A549 (cell line): ENCODE measurements at regions not wholly inside any gene's neighbourhood (a gene's known extent, or its start where the extent isn't known, plus 50 kb on each side); places are given as distances from the start of the nearest gene placed in this dataset.

ENCODE experiments used
- ATAC-seq, 2 experiments: fragments of 200-7000 bp in 1 of 2; fragments of >200 bp in 1 of 2; cut with Nextera tagmentation in 1 of 2; cut with Tn5 transposase in 1 of 2; 3 replicates each; pipeline versions ENCODE4 v1.8.0 to v1.9.1; 2018 to 2020; ENCODE audit warnings: mild to moderate bottlenecking in 1 of 2, moderate library complexity in 1 of 2
- CTCF ChIA-PET: fragments of 300-600 bp; sonication (Branson Sonifier 250); formaldehyde crosslinking; extraction: SDS; loops from one replicate; lab custom pipeline; 2021; ENCODE audit warnings: antibody characterized with exemption, inconsistent platforms; lab: Yijun Ruan, JAX
- POLR2A ChIA-PET: fragments of 350-600 bp; formaldehyde crosslinking; extraction: SDS; loops from one replicate; lab custom pipeline; 2021; ENCODE audit warnings: antibody characterized with exemption, inconsistent platforms; lab: Yijun Ruan, JAX
- DNase-seq, 2 experiments: peaks; one replicate each; pipeline versions ENCODE4 v3.0.0 to v3.0.0-alpha.2; 2011 to 2016; ENCODE audit warnings: low read depth in 1 of 2, low spot score in 1 of 2
- FAIRE-seq: peaks from 2 replicates; lab custom pipeline; 2011; peaks lifted over from hg19 to GRCh38; lab: Jason Lieb, UNC
- H3K27ac ChIP-seq, 2 experiments: fragments of >200 bp; sonication (Bioruptor Twin); formaldehyde crosslinking; 3 replicates each; pipeline ENCODE4 v1.5.1; 2016 to 2017
- H3K4me1 ChIP-seq: fragments of >200 bp; sonication (Bioruptor Twin); formaldehyde crosslinking; 3 replicates; pipeline ENCODE4 v1.6.1; 2016
- H3K4me2 ChIP-seq: fragments of >200 bp; sonication (Bioruptor Twin); formaldehyde crosslinking; 3 replicates; pipeline ENCODE4 v1.6.1; 2016
- H3K4me3 ChIP-seq: fragments of >200 bp; sonication (Bioruptor Twin); formaldehyde crosslinking; 3 replicates; pipeline ENCODE4 v1.5.1; 2016
- H3K9me3 ChIP-seq: fragments of >200 bp; sonication (Bioruptor Twin); formaldehyde crosslinking; 3 replicates; pipeline ENCODE4 v1.6.1; 2016
- BHLHE40 ChIP-seq: IDR thresholded peaks from 2 replicates; pipeline ENCODE4 v1.6.1; 2012; ENCODE audit warnings: low read depth, low read length, inconsistent platforms
- CBX8 ChIP-seq: fragments of 200-600 bp; sonication (generic); IDR thresholded peaks from 2 replicates; pipeline ENCODE4 v1.6.1; 2016
- CEBPB ChIP-seq, 2 experiments: fragments of >200 bp in 1 of 2; sonication (Bioruptor Twin) in 1 of 2; formaldehyde crosslinking in 1 of 2; IDR thresholded peaks; 2 replicates each; pipeline ENCODE4 v1.6.1; 2012 to 2016
- EHF ChIP-seq: fragments of 250-450 bp; sonication (Bioruptor Pico); IDR thresholded peaks from 2 replicates; pipeline ENCODE4 v1.5.0; 2020; ENCODE audit warnings: mild to moderate bottlenecking
- EP300 ChIP-seq, 2 experiments: fragments of >200 bp; sonication (Bioruptor Twin); formaldehyde crosslinking; IDR thresholded peaks; 2 replicates in 1 of 2; 3 replicates in 1 of 2; pipeline ENCODE4 v1.6.1; 2016 to 2017
- ESRRA ChIP-seq: fragments of 150-350 bp; IDR thresholded peaks from 2 replicates; pipeline ENCODE4 v1.6.1; 2014; ENCODE audit warnings: mild to moderate bottlenecking, low read length, borderline replicate concordance
- FOSL2 ChIP-seq, 2 experiments: fragments of 450-650 bp in 1 of 2; fragments of >200 bp in 1 of 2; sonication (Bioruptor Twin) in 1 of 2; formaldehyde crosslinking; IDR thresholded peaks; 2 replicates each; pipeline versions ENCODE4 v1.5.0 to v1.6.1; 2016 to 2020; ENCODE audit warnings: mild to moderate bottlenecking in 1 of 2, moderate library complexity in 1 of 2
- GATA3 ChIP-seq: IDR thresholded peaks from 2 replicates; pipeline ENCODE4 v1.6.1; 2012; ENCODE audit warnings: borderline replicate concordance
- HDAC2 ChIP-seq: fragments of 200-600 bp; sonication (generic); IDR thresholded peaks from 2 replicates; pipeline ENCODE4 v1.6.1; 2016
- HEYL ChIP-seq: fragments of 250-450 bp; sonication (Bioruptor Pico); IDR thresholded peaks from 2 replicates; pipeline ENCODE4 v1.8.0; 2021; ENCODE audit warnings: mild to moderate bottlenecking, moderate library complexity
- HOXA7 ChIP-seq: fragments of 250-450 bp; sonication (Bioruptor Pico); IDR thresholded peaks from 2 replicates; pipeline ENCODE4 v1.5.0; 2020; ENCODE audit warnings: mild to moderate bottlenecking, moderate library complexity
- HOXB5 ChIP-seq: fragments of 250-450 bp; sonication (Bioruptor Pico); IDR thresholded peaks from 2 replicates; pipeline ENCODE4 v1.5.0; 2020; ENCODE audit warnings: mild to moderate bottlenecking, moderate library complexity
- JUN ChIP-seq, 2 experiments: fragments of >200 bp; sonication (Bioruptor Twin); formaldehyde crosslinking; IDR thresholded peaks; 2 replicates in 1 of 2; 3 replicates in 1 of 2; pipeline ENCODE4 v1.6.1; 2016 to 2017
- JUNB ChIP-seq: fragments of >200 bp; sonication (Bioruptor Twin); formaldehyde crosslinking; IDR thresholded peaks from 2 replicates; pipeline ENCODE4 v1.6.1; 2016
- KDM1A ChIP-seq: fragments of 200-600 bp; sonication (generic); IDR thresholded peaks from 2 replicates; pipeline ENCODE4 v1.6.1; 2016; ENCODE audit warnings: low read depth, mild to moderate bottlenecking
- KDM5A ChIP-seq: fragments of 200-600 bp; sonication (generic); IDR thresholded peaks from 2 replicates; pipeline ENCODE4 v1.6.1; 2016; ENCODE audit warnings: antibody characterized with exemption, mild to moderate bottlenecking
- MAFK ChIP-seq: fragments of 450-650 bp; IDR thresholded peaks from 2 replicates; pipeline ENCODE4 v1.6.1; 2014; ENCODE audit not compliant: partially characterized antibody
- MYC ChIP-seq: IDR thresholded peaks from 2 replicates; pipeline ENCODE4 v1.6.1; 2012; ENCODE audit warnings: mild to moderate bottlenecking, inconsistent platforms, low read length, improper control_type of control experiment, borderline replicate concordance
- NFE2L2 ChIP-seq: fragments of 150-350 bp; conservative IDR thresholded peaks from 2 replicates; pipeline ENCODE4 v1.6.1; 2014; ENCODE audit warnings: low read length
- POLR2A ChIP-seq: IDR thresholded peaks from 2 replicates; pipeline ENCODE4 v1.6.1; 2012; ENCODE audit warnings: mild to moderate bottlenecking, low read length
- POLR2AphosphoS2 ChIP-seq: conservative IDR thresholded peaks from 2 replicates; pipeline ENCODE4 v1.6.1; 2012; ENCODE audit warnings: low read length, improper control_type of control experiment, inconsistent platforms
- RAD21 ChIP-seq, 2 experiments: fragments of >200 bp in 1 of 2; sonication (Bioruptor Twin) in 1 of 2; formaldehyde crosslinking in 1 of 2; IDR thresholded peaks in 1 of 2; conservative IDR thresholded peaks in 1 of 2; 2 replicates in 1 of 2; 3 replicates in 1 of 2; pipeline ENCODE4 v1.6.1; 2012 to 2018; ENCODE audit warnings: inconsistent platforms in 1 of 2
- RARB ChIP-seq: fragments of 250-450 bp; sonication (Bioruptor Pico); IDR thresholded peaks from 2 replicates; pipeline ENCODE4 v1.8.0; 2021; ENCODE audit warnings: mild to moderate bottlenecking, moderate library complexity
- RCOR1 ChIP-seq: fragments of 150-350 bp; IDR thresholded peaks from 2 replicates; pipeline ENCODE4 v1.6.1; 2014; ENCODE audit warnings: antibody characterized with exemption, low read length, low read depth
- RNF2 ChIP-seq: fragments of 200-600 bp; sonication (generic); IDR thresholded peaks from 2 replicates; pipeline ENCODE4 v1.6.1; 2016; ENCODE audit warnings: low read depth, mild to moderate bottlenecking, antibody characterized with exemption, moderate library complexity, borderline replicate concordance
- SMC3 ChIP-seq: fragments of >200 bp; sonication (Bioruptor Twin); formaldehyde crosslinking; IDR thresholded peaks from 3 replicates; pipeline ENCODE4 v1.6.1; 2018; ENCODE audit warnings: inconsistent platforms
- TP53 ChIP-seq: fragments of 250-450 bp; sonication (Bioruptor Pico); IDR thresholded peaks from 2 replicates; pipeline ENCODE4 v1.5.0; 2021; ENCODE audit warnings: mild to moderate bottlenecking, moderate library complexity
- ZC3H11A ChIP-seq: fragments of 450-650 bp; IDR thresholded peaks from 2 replicates; pipeline ENCODE4 v1.6.1; 2014; ENCODE audit warnings: antibody characterized with exemption, mild to moderate bottlenecking
- ZFP36 ChIP-seq: fragments of 450-650 bp; IDR thresholded peaks from 2 replicates; pipeline ENCODE4 v1.6.1; 2014; ENCODE audit warnings: borderline replicate concordance; ENCODE audit not compliant: partially characterized antibody
- ZNF302 ChIP-seq: fragments of 250-450 bp; sonication (Bioruptor Pico); IDR thresholded peaks from 2 replicates; pipeline ENCODE4 v1.9.0; 2021; ENCODE audit warnings: inconsistent platforms, mild to moderate bottlenecking, moderate library complexity
- ZSCAN20 ChIP-seq: fragments of 250-450 bp; sonication (Bioruptor Pico); IDR thresholded peaks from 2 replicates; pipeline ENCODE4 v1.8.0; 2022; ENCODE audit warnings: mild to moderate bottlenecking, moderate library complexity
- WGBS: methylation state at CpG from one replicate; pipeline ENCODE4 v1.1.6; 2017; ENCODE audit errors: missing lambda C conversion rate; 5-methylcytosine and 5-hydroxymethylcytosine counted together
- TF ChIP-seq, protein P1 (sequence below): fragments of >200 bp; sonication (Bioruptor Twin); formaldehyde crosslinking; IDR thresholded peaks from 3 replicates; pipeline ENCODE4 v1.5.1; 2016
- TF ChIP-seq, protein P2 (sequence below): fragments of 150-350 bp; IDR thresholded peaks from 2 replicates; pipeline ENCODE4 v1.6.1; 2014; ENCODE audit warnings: low read depth, mild to moderate bottlenecking, low read length
- TF ChIP-seq, protein P3 (sequence below): IDR thresholded peaks from 2 replicates; pipeline ENCODE4 v1.6.1; 2012
- TF ChIP-seq, protein P4 (sequence below): IDR thresholded peaks from 2 replicates; pipeline ENCODE4 v1.6.1; 2012; ENCODE audit warnings: low read depth, borderline replicate concordance
- TF ChIP-seq, protein P5 (sequence below): fragments of 450-650 bp; IDR thresholded peaks from 2 replicates; pipeline ENCODE4 v1.6.1; 2014; ENCODE audit warnings: antibody characterized with exemption
- TF ChIP-seq, protein P6 (sequence below): fragments of 250-450 bp; sonication (Bioruptor Pico); IDR thresholded peaks from 2 replicates; pipeline ENCODE4 v1.5.0; 2020; ENCODE audit warnings: low read depth, mild to moderate bottlenecking, moderate library complexity

DNA sequence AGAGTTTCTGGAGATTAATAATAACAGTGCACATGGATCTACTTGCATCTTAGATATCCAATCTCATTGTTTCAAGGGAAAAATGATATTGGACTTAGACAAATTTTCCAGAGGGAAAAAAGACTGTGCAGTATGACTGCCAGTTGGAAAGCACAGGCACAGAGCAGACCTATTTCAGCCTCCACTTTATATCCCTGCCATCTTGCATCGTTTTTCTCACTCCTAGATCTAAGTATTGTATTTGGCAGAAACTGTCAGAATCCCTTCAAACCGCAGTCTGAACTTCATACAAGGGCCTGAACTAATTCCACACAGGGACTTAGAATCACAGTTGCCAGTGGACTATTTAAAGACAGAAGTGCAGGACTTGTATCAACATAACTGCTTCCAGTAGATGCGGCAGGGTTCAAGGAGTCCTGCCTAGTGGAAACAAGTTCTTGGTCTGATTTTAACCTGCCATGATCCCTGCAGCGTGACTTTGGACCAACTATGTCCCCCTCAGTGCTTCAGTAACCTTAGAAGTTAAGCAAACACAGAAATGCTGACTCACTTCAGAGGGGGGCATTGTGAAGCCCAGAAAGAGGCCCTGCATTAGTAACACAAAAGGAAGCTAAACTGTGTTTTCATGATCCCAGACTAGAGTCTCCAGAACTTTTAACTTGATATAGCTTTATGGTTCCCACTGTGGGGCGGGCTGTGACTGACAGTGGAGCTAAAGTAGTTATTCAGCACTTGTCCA is 95.7 kb upstream of the PALS2 start:
- Histone ChIP-seq H3K4me1 (peaks cover 31% of the 10 kb centered on the region), H3K4me3 (no peak overlapping the region), H3K4me2 (peak overlapping the region; percentile 57), H3K9me3 (no peaks in the 10 kb centered on the region), H3K27ac (peak overlapping the region; percentile 76 to 81)
- CTCF ChIA-PET: interaction anchor here (1.2 to 1.4 kb wide), 2 partner anchors 9 to 11 kb away, joined by 3 read pairs; no protein-coding TSS in a partner anchor
- FAIRE-seq (no peak), ATAC-seq (peak; percentile 92), DNase-seq (peak; percentile 63 to 75)
- POLR2A ChIA-PET: interaction anchor here (0.6 to 0.9 kb wide), 5 partner anchors 11 to 682 kb away, joined by 3 to 6 read pairs (median 3); partner anchors contain the start of gene PALS2
- WGBS: 27% methylated on average over 5 of the region's 5 CpGs
- TF ChIP-seq RNF2: no peak
- 0 out of 3 replicates have a peak, but pooled peaks have one; percentile 9 for TF ChIP-seq SMC3
- no peak for TF ChIP-seq ZSCAN20 (CRISPR knock-in tag)
- no peak for TF ChIP-seq HEYL
- TF ChIP-seq CBX8: no peak
- TF ChIP-seq, protein P1, sequence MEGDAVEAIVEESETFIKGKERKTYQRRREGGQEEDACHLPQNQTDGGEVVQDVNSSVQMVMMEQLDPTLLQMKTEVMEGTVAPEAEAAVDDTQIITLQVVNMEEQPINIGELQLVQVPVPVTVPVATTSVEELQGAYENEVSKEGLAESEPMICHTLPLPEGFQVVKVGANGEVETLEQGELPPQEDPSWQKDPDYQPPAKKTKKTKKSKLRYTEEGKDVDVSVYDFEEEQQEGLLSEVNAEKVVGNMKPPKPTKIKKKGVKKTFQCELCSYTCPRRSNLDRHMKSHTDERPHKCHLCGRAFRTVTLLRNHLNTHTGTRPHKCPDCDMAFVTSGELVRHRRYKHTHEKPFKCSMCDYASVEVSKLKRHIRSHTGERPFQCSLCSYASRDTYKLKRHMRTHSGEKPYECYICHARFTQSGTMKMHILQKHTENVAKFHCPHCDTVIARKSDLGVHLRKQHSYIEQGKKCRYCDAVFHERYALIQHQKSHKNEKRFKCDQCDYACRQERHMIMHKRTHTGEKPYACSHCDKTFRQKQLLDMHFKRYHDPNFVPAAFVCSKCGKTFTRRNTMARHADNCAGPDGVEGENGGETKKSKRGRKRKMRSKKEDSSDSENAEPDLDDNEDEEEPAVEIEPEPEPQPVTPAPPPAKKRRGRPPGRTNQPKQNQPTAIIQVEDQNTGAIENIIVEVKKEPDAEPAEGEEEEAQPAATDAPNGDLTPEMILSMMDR: no peak
- no peak for TF ChIP-seq CEBPB (IDR thresholded peaks at IDR 0.05)
- no peak for TF ChIP-seq TP53 (CRISPR knock-in tag)
- no peak for TF ChIP-seq HOXA7 (CRISPR knock-in tag)
- TF ChIP-seq BHLHE40: no peak
- TF ChIP-seq JUN (IDR thresholded peaks at IDR 0.05): 0 out of 5 replicates have a peak, but pooled peaks of 1 of the 2 experiments have one; percentile 37
- no peak for TF ChIP-seq RARB (CRISPR knock-in tag)
- no peak for TF ChIP-seq ZFP36
- TF ChIP-seq, protein P2, sequence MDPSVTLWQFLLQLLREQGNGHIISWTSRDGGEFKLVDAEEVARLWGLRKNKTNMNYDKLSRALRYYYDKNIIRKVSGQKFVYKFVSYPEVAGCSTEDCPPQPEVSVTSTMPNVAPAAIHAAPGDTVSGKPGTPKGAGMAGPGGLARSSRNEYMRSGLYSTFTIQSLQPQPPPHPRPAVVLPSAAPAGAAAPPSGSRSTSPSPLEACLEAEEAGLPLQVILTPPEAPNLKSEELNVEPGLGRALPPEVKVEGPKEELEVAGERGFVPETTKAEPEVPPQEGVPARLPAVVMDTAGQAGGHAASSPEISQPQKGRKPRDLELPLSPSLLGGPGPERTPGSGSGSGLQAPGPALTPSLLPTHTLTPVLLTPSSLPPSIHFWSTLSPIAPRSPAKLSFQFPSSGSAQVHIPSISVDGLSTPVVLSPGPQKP: no peak
- TF ChIP-seq RAD21 (conservative IDR thresholded peaks at IDR 0.05 in 1 of 2, IDR thresholded peaks at IDR 0.05 in 1 of 2): 0 out of 5 replicates have a peak, but pooled peaks of 1 of the 2 experiments have one; percentile 21
- TF ChIP-seq RCOR1: no peak
- no peak for TF ChIP-seq EHF (CRISPR knock-in tag)
- TF ChIP-seq, protein P3, sequence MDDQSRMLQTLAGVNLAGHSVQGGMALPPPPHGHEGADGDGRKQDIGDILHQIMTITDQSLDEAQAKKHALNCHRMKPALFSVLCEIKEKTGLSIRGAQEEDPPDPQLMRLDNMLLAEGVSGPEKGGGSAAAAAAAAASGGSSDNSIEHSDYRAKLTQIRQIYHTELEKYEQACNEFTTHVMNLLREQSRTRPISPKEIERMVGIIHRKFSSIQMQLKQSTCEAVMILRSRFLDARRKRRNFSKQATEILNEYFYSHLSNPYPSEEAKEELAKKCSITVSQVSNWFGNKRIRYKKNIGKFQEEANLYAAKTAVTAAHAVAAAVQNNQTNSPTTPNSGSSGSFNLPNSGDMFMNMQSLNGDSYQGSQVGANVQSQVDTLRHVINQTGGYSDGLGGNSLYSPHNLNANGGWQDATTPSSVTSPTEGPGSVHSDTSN: no peak
- TF ChIP-seq POLR2A: no peak
- no peak; the same call in 1 of the 2 replicates for TF ChIP-seq FOSL2 (IDR thresholded peaks at IDR 0.05)
- TF ChIP-seq FOSL2 (CRISPR knock-in tag; IDR thresholded peaks at IDR 0.05): peak; percentile 68
- TF ChIP-seq EP300 (IDR thresholded peaks at IDR 0.05): no peak
- 0 out of 2 replicates have a peak, but pooled peaks have one; percentile 24 for TF ChIP-seq JUNB
- TF ChIP-seq, protein P4, sequence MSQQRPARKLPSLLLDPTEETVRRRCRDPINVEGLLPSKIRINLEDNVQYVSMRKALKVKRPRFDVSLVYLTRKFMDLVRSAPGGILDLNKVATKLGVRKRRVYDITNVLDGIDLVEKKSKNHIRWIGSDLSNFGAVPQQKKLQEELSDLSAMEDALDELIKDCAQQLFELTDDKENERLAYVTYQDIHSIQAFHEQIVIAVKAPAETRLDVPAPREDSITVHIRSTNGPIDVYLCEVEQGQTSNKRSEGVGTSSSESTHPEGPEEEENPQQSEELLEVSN: no peak
- TF ChIP-seq, protein P5, sequence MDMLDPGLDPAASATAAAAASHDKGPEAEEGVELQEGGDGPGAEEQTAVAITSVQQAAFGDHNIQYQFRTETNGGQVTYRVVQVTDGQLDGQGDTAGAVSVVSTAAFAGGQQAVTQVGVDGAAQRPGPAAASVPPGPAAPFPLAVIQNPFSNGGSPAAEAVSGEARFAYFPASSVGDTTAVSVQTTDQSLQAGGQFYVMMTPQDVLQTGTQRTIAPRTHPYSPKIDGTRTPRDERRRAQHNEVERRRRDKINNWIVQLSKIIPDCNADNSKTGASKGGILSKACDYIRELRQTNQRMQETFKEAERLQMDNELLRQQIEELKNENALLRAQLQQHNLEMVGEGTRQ: no peak
- no peak for TF ChIP-seq MYC
- TF ChIP-seq MAFK: peak; percentile 93
- no peak for TF ChIP-seq KDM5A
- TF ChIP-seq ZC3H11A: no peak
- TF ChIP-seq HOXB5 (CRISPR knock-in tag): no peak
- TF ChIP-seq ESRRA: no peak
- no peak for TF ChIP-seq ZNF302 (CRISPR knock-in tag)
- TF ChIP-seq, protein P6, sequence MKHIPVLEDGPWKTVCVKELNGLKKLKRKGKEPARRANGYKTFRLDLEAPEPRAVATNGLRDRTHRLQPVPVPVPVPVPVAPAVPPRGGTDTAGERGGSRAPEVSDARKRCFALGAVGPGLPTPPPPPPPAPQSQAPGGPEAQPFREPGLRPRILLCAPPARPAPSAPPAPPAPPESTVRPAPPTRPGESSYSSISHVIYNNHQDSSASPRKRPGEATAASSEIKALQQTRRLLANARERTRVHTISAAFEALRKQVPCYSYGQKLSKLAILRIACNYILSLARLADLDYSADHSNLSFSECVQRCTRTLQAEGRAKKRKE (CRISPR knock-in tag): no peak
- TF ChIP-seq POLR2AphosphoS2: no peak
- TF ChIP-seq HDAC2: no peak
- no peak for TF ChIP-seq GATA3
- peak; percentile 65 for TF ChIP-seq NFE2L2
- no peak for TF ChIP-seq KDM1A
